ENCODE measurements at regions not wholly inside any gene's neighbourhood (a gene's known extent, or its start where the extent isn't known, plus 50 kb on each side); places are given as distances from the start of the nearest gene placed in this dataset.

- no peak overlapping the region for H3K4me2 ChIP-seq
- H3K27me3 ChIP-seq (ENCODE audit: insufficient read depth, low read depth): no peaks in the 10 kb centered on the region
- TF ChIP-seq CTCF (conservative IDR thresholded peaks at IDR 0.05; ENCODE audit: low read depth, low read length): no peak
- H3K79me2 ChIP-seq (ENCODE audit: insufficient read depth, low read depth): no peaks in the 10 kb centered on the region
- H3K27ac ChIP-seq: no peak overlapping the region
- H3K4me1 ChIP-seq (ENCODE audit: low read depth, poor library complexity, severe bottlenecking): no peaks in the 10 kb centered on the region
- H4K20me1 ChIP-seq (ENCODE audit: insufficient read depth): no peaks in the 10 kb centered on the region
- no peak overlapping the region for H3K9ac ChIP-seq
- no peaks in the 10 kb centered on the region for H3K36me3 ChIP-seq (ENCODE audit: insufficient read depth)
- H3K4me3 ChIP-seq (IDR thresholded peaks at IDR 0.05; ENCODE audit: insufficient read depth, low read depth, low read length): no peak overlapping the region
- no peak overlapping the region for H2AFZ ChIP-seq (ENCODE audit: low read depth)
These were observed 1973.8 kb downstream of the MRPL39 start for GRCh38 chr21:23633447-23633940.

GRCh38 chr21:23624281-23624680 lies 1983.0 kb downstream of the MRPL39 start:
- H3K79me2 ChIP-seq (ENCODE audit: insufficient read depth, low read depth): no peaks in the 10 kb centered on the region
- no peak for TF ChIP-seq CTCF (conservative IDR thresholded peaks at IDR 0.05; ENCODE audit: low read depth, low read length)
- H3K27me3 ChIP-seq (ENCODE audit: insufficient read depth, low read depth): no peaks in the 10 kb centered on the region
- no peak overlapping the region for H3K4me2 ChIP-seq
- no peaks in the 10 kb centered on the region for H4K20me1 ChIP-seq (ENCODE audit: insufficient read depth)
- no peak overlapping the region for H3K9ac ChIP-seq
- no peak overlapping the region for H3K4me3 ChIP-seq (IDR thresholded peaks at IDR 0.05; ENCODE audit: insufficient read depth, low read depth, low read length)
- no peaks in the 10 kb centered on the region for H3K36me3 ChIP-seq (ENCODE audit: insufficient read depth)
- no peak overlapping the region for H2AFZ ChIP-seq (ENCODE audit: low read depth)
- no peaks in the 10 kb centered on the region for H3K4me1 ChIP-seq (ENCODE audit: low read depth, poor library complexity, severe bottlenecking)
- no peak overlapping the region for H3K27ac ChIP-seq

GRCh38 chr21:23613014-23613413 lies 1994.3 kb downstream of the MRPL39 start:
- H3K27me3 ChIP-seq (ENCODE audit: insufficient read depth, low read depth): no peaks in the 10 kb centered on the region
- H3K4me3 ChIP-seq (IDR thresholded peaks at IDR 0.05; ENCODE audit: insufficient read depth, low read depth, low read length): no peak overlapping the region
- TF ChIP-seq CTCF (conservative IDR thresholded peaks at IDR 0.05; ENCODE audit: low read depth, low read length): no peak
- no peaks in the 10 kb centered on the region for H3K4me1 ChIP-seq (ENCODE audit: low read depth, poor library complexity, severe bottlenecking)
- no peaks in the 10 kb centered on the region for H4K20me1 ChIP-seq (ENCODE audit: insufficient read depth)
- H3K36me3 ChIP-seq (ENCODE audit: insufficient read depth): no peaks in the 10 kb centered on the region
- no peaks in the 10 kb centered on the region for H3K79me2 ChIP-seq (ENCODE audit: insufficient read depth, low read depth)
- no peak overlapping the region for H3K9ac ChIP-seq
- H3K27ac ChIP-seq: no peak overlapping the region
- H3K4me2 ChIP-seq: no peak overlapping the region
- H2AFZ ChIP-seq (ENCODE audit: low read depth): no peak overlapping the region

- Histone ChIP-seq H3K9ac (no peak overlapping the region), H3K27me3 (ENCODE audit: insufficient read depth, low read depth) (no peaks in the 10 kb centered on the region), H3K4me2 (no peak overlapping the region), H2AFZ (ENCODE audit: low read depth) (no peak overlapping the region), H3K79me2 (ENCODE audit: insufficient read depth, low read depth) (no peaks in the 10 kb centered on the region), H4K20me1 (ENCODE audit: insufficient read depth) (no peaks in the 10 kb centered on the region), H3K27ac (no peak overlapping the region), H3K4me3 (IDR thresholded peaks at IDR 0.05; ENCODE audit: insufficient read depth, low read depth, low read length) (no peak overlapping the region), H3K4me1 (ENCODE audit: low read depth, poor library complexity, severe bottlenecking) (no peaks in the 10 kb centered on the region), H3K36me3 (ENCODE audit: insufficient read depth) (no peaks in the 10 kb centered on the region)
- no peak for TF ChIP-seq CTCF (conservative IDR thresholded peaks at IDR 0.05; ENCODE audit: low read depth, low read length)
These were observed 1995.1 kb downstream of the MRPL39 start for GRCh38 chr21:23612210-23612609.
